GM12878 (cell line): ENCODE measurements at regions not wholly inside any gene's neighbourhood (a gene's known extent, or its start where the extent isn't known, plus 50 kb on each side); places are given as distances from the start of the nearest gene placed in this dataset.

ENCODE experiments used
- BHLHE40 ChIP-seq, 2 experiments: fragments of 450-650 bp in 1 of 2; IDR thresholded peaks; 2 replicates each; pipeline ENCODE4 v1.6.1; 2011 to 2017; ENCODE audit warnings: low read depth in 2 of 2, borderline replicate concordance in 1 of 2, improper control_type of control experiment in 1 of 2, low read length in 1 of 2, mild to moderate bottlenecking in 1 of 2
- FOXK2 ChIP-seq: fragments of 450-650 bp; IDR thresholded peaks from 2 replicates; pipeline ENCODE4 v1.6.1; 2017; ENCODE audit warnings: mild to moderate bottlenecking, moderate library complexity
- JUND ChIP-seq: IDR thresholded peaks from 2 replicates; pipeline ENCODE4 v1.6.1; 2012; ENCODE audit warnings: low read depth, mild to moderate bottlenecking, low read length, improper control_type of control experiment, moderate library complexity
- MTA3 ChIP-seq: IDR thresholded peaks from 2 replicates; pipeline ENCODE4 v1.6.1; 2012; ENCODE audit warnings: low read length, inconsistent platforms, borderline replicate concordance
- POLR2A ChIP-seq: IDR thresholded peaks from 2 replicates; pipeline ENCODE4 v1.6.1; 2011; ENCODE audit warnings: low read depth, mild to moderate bottlenecking, low read length
- RCOR1 ChIP-seq: conservative IDR thresholded peaks from 2 replicates; pipeline ENCODE4 v1.6.1; 2012; ENCODE audit warnings: low read depth, low read length, improper control_type of control experiment
- RFX5 ChIP-seq: IDR thresholded peaks from 2 replicates; pipeline ENCODE4 v1.6.1; 2011; ENCODE audit warnings: low read depth, low read length, improper control_type of control experiment
- SIN3A ChIP-seq: IDR thresholded peaks from 2 replicates; pipeline ENCODE4 v1.6.1; 2012; ENCODE audit warnings: low read depth, low read length, improper control_type of control experiment
- SPI1 ChIP-seq: IDR thresholded peaks from 2 replicates; pipeline ENCODE4 v1.6.1; 2011; ENCODE audit warnings: low read depth, mild to moderate bottlenecking, low read length, moderate library complexity, borderline replicate concordance; ENCODE audit not compliant: insufficient read depth
- YBX1 ChIP-seq: fragments of 450-650 bp; IDR thresholded peaks from 2 replicates; pipeline ENCODE4 v1.6.1; 2016; ENCODE audit warnings: antibody characterized with exemption
- TF ChIP-seq, protein P1 (sequence below): IDR thresholded peaks from 2 replicates; pipeline ENCODE4 v1.6.1; 2011; ENCODE audit warnings: low read depth, mild to moderate bottlenecking, low read length, moderate library complexity, borderline replicate concordance; ENCODE audit errors: extremely low read depth
- TF ChIP-seq, protein P2 (sequence below), 3 experiments: IDR thresholded peaks in 2 of 3; conservative IDR thresholded peaks in 1 of 3; 2 replicates each; pipeline ENCODE4 v1.5.1; 2011; ENCODE audit warnings: low read depth in 3 of 3, low read length in 3 of 3, mild to moderate bottlenecking in 3 of 3, control low read depth in 2 of 3, moderate library complexity in 2 of 3, inconsistent platforms in 1 of 3, mixed read lengths in 1 of 3; ENCODE audit not compliant: control insufficient read depth in 2 of 3, insufficient read depth in 1 of 3; ENCODE audit errors: extremely low read depth in 1 of 3

DNA sequence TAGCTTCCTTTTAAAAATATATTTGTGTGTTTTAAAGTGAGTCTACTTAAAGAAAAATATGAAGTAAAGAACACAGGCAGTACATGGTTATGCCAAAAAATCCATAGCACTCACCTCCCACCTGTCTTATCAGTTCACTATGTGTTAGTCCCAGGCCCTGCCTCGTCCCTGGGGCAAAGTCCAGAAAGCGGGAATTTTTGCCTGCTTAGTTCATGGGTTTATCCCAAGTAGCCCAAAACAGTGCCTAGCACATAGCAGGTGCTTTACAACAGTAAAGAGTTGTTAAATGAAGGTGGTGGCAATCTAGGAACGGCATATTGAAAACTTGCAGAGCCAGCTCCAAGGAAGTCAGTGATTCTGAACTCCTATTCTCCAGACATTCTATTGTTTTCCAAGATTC is 154.0 kb downstream of the MN1 start:
- TF ChIP-seq RCOR1 (no peak), FOXK2 (no peak), BHLHE40 (IDR thresholded peaks at IDR 0.05; ENCODE audit: borderline replicate concordance in 1 of 2, low read depth in 2 of 2, low read length in 1 of 2) (no peak), SIN3A (no peak), SPI1 (no peak), YBX1 (no peak), POLR2A (no peak), JUND (no peak), RFX5 (no peak), MTA3 (no peak)
- TF ChIP-seq, protein P1, sequence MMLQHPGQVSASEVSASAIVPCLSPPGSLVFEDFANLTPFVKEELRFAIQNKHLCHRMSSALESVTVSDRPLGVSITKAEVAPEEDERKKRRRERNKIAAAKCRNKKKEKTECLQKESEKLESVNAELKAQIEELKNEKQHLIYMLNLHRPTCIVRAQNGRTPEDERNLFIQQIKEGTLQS = no peak
- TF ChIP-seq, protein P2, sequence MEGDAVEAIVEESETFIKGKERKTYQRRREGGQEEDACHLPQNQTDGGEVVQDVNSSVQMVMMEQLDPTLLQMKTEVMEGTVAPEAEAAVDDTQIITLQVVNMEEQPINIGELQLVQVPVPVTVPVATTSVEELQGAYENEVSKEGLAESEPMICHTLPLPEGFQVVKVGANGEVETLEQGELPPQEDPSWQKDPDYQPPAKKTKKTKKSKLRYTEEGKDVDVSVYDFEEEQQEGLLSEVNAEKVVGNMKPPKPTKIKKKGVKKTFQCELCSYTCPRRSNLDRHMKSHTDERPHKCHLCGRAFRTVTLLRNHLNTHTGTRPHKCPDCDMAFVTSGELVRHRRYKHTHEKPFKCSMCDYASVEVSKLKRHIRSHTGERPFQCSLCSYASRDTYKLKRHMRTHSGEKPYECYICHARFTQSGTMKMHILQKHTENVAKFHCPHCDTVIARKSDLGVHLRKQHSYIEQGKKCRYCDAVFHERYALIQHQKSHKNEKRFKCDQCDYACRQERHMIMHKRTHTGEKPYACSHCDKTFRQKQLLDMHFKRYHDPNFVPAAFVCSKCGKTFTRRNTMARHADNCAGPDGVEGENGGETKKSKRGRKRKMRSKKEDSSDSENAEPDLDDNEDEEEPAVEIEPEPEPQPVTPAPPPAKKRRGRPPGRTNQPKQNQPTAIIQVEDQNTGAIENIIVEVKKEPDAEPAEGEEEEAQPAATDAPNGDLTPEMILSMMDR (IDR thresholded peaks at IDR 0.05 in 2 of 3, conservative IDR thresholded peaks at IDR 0.05 in 1 of 3; ENCODE audit: control insufficient read depth in 2 of 3, extremely low read depth in 1 of 3, insufficient read depth in 1 of 3, low read depth in 3 of 3, low read length in 3 of 3) = no peak
